HCEC 1CT (cell line): ENCODE measurements at regions not wholly inside any gene's neighbourhood (a gene's known extent, or its start where the extent isn't known, plus 50 kb on each side); places are given as distances from the start of the nearest gene placed in this dataset.

Source experiments
- DNase-seq: peaks from one replicate; pipeline ENCODE4 v3.0.0-alpha.2; 2017

GRCh38 chr16:85364323-85365040 lies 248.6 kb upstream of the GSE1 start:
- DNase-seq, result no peak

- DNase-seq, result no peak
Measured at GRCh38 chr16:85365120-85365519, 248.0 kb upstream of the GSE1 start.

- DNase-seq, result no peak
Measured at GRCh38 chr16:85366031-85366763, 246.9 kb upstream of the GSE1 start.

- DNase-seq, result no peak
Measured at GRCh38 chr16:85367485-85367884, 245.6 kb upstream of the GSE1 start.

- DNase-seq, result no peak
Measured at GRCh38 chr16:85369060-85369459, 244.1 kb upstream of the GSE1 start.

- no peak for DNase-seq
Measured at GRCh38 chr16:85369741-85370528, 243.2 kb upstream of the GSE1 start.

GRCh38 chr16:85370543-85370880 lies 242.6 kb upstream of the GSE1 start:
- no peak for DNase-seq

- DNase-seq, result no peak
Measured at GRCh38 chr16:85370881-85371651, 242.1 kb upstream of the GSE1 start.

- no peak for DNase-seq
Measured at GRCh38 chr16:85371948-85372347, 241.2 kb upstream of the GSE1 start.

GRCh38 chr16:85372627-85373372 lies 240.3 kb upstream of the GSE1 start:
- DNase-seq, result peak; percentile 62

- no peak for DNase-seq
Measured at GRCh38 chr16:85373741-85374570, 239.2 kb upstream of the GSE1 start.

- no peak for DNase-seq
Measured at GRCh38 chr16:85374571-85374872, 238.6 kb upstream of the GSE1 start.

GRCh38 chr16:85375282-85375681 lies 237.8 kb upstream of the GSE1 start:
- no peak for DNase-seq

GRCh38 chr16:85376292-85377095 lies 236.6 kb upstream of the GSE1 start:
- DNase-seq, result no peak

- DNase-seq, result no peak
Measured at GRCh38 chr16:85377388-85378144, 235.6 kb upstream of the GSE1 start.

GRCh38 chr16:85378145-85379040 lies 234.7 kb upstream of the GSE1 start:
- no peak for DNase-seq

- DNase-seq, result no peak
Measured at GRCh38 chr16:85379041-85380001, 233.8 kb upstream of the GSE1 start.

- DNase-seq, result no peak
Measured at GRCh38 chr16:85380002-85380395, 233.1 kb upstream of the GSE1 start.
